GM21360 (cell line): ENCODE measurements at regions not wholly inside any gene's neighbourhood (a gene's known extent, or its start where the extent isn't known, plus 50 kb on each side); places are given as distances from the start of the nearest gene placed in this dataset.
A peak's percentile ranks its signal among the peaks of the same experiment; 100 is the strongest.
"Not testable (repeated sequence)": the region's sequence is repeated elsewhere in the genome, so short reads cannot be mapped to it uniquely, and the experiment has no call there.

Experiments used
- ATAC-seq: cut with Tn5 transposase; IDR thresholded peaks from one replicate; pipeline ENCODE4 v1.9.1; 2021; ENCODE audit warnings: mild to moderate bottlenecking, moderate library complexity; ENCODE audit not compliant: unreplicated experiment

DNA sequence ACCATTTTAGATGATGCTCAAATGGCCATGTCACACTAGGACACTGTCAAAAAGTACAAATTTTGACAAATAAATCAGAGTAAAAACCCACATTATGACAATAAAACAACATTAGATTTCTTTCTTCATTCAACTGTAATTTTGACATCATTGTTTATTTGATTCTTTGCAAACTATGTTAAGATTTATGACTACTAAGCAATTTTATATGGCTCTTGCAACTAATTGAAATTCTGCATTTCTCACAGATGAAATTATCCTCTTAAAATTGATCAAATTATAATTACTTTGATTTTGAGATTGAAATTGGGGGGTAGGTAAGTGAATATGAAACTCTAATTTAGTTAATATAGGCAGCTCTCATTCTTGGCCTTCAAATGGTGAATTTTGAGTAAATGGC lies 59.8 kb downstream of the ATOH1 start:
- ATAC-seq = no peak

DNA sequence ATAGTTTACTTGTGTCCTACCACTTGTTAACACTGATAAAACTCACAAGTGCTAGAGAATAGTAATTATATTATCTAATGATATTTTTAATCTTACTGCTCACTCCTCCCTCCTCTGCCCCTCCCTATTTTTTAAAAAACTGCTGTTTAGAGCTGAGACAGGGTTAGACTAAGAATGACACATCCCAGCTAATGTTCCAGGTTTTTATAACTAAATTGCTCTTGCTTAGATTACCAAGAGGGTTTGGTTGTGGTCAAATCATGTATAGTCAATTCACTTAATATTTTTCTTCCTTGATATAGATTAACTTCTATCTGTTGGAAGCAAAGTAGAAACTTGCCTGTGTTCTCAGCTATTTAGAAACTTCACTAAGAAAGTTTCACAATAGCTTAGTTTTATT lies 60.2 kb downstream of the ATOH1 start:
- no peak for ATAC-seq

DNA sequence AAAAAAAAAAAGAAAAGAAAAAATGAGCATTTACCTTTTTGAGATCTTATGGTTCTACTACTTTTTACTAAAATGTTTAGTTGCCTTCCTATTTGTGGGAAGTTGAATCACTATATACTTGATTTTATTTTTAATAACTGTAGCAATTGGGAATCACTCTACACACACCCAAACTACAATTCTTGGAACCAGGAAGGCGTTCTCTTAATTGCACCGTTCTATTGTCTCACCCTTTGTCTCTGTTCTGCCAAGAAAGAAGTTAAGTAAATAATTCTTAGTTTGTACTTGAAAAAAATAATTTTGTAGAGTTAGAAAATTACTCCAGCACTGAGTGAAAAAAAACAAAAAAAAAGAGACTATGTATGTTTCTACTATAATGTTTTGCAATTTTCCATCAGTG lies 62.7 kb downstream of the ATOH1 start:
- no peak for ATAC-seq

- ATAC-seq = no peak
Measured at GRCh38 chr4:93894995-93895394, 66.4 kb downstream of the ATOH1 start.

GRCh38 chr4:93896516-93896915 lies 68.0 kb downstream of the ATOH1 start:
- ATAC-seq = no peak

GRCh38 chr4:93897559-93897958 lies 69.0 kb downstream of the ATOH1 start:
- peak; percentile 63 for ATAC-seq

GRCh38 chr4:93908778-93909177 lies 80.2 kb downstream of the ATOH1 start:
- no peak for ATAC-seq

DNA sequence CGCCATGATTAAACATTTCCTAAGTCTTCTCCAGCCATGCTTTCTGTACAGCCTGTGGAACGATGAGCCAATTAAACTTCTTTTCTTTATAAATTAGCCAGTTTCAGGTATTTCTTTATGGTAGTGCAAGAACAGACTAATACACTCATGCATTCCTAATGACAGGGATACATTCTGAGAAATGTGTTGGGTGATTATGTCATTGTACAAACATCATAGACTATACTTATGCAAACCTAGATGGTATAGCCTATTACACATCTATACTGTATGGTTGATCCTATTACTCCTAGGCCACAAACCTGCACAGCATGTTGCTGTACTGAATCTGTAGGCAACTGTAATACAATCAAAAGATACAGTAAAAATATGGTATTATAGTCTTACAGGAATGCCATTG lies 83.1 kb downstream of the ATOH1 start:
- no peak for ATAC-seq

- no peak for ATAC-seq
Measured at GRCh38 chr4:93912146-93912545, 83.6 kb downstream of the ATOH1 start.

DNA sequence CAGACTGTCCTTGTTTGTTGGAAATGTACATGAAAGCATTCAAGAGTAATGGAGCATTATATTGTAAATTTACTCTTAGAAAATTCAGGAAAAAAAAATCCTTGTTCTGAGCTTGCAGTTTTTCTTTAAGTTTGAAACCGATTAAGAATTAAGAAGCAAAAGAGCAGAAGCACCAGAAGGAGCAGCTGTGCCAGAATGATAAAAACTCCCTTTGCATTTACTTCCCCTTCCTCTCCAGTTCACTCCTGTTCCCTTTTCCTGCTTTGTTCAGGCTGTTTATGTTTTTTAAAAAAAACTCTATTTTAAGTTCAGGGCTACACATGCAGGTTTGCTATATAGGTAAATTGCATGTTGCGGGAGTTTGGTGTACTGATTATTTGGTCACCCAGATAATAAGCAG lies 90.3 kb downstream of the ATOH1 start:
- no peak for ATAC-seq

- ATAC-seq = not testable (repeated sequence)
Measured at GRCh38 chr4:93923570-93923969, 95.0 kb downstream of the ATOH1 start.

DNA sequence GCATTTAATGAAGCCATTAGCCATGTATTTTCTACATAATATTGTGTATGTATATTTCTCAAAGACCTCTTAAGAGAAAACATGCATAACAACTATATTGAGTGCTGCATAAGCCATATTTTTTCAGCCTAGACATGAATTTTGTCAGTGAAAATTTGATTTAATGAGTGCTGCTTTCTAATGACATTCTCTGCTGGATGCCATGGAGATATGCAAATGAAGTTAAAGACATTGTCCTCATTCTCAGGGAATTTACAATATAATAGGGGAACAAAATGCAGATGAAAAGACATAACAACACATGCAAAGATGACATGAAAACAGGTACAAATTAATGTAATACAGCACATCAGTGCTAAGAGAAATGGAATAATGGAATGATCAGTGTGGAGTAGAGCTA lies 118.7 kb downstream of the ATOH1 start:
- no peak for ATAC-seq

DNA sequence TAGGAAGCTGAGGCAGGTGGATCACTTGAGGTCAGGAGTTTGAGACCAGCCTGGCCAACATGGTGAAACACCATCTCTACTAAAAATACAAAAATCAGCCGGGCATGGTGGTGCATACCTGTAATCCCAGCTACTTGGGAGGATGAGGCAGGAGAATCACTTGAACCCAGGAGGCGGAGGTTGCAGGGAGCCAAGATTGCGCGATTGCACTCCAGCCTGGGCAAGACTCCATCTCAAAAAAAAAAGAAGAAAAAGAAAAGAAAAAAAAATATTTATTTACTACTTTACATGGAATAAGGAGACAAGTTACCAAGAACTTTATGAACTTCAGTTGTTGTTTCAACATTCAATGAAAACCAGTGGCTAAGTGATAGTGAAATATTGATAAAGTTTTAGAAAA lies 121.7 kb downstream of the ATOH1 start:
- ATAC-seq = not testable (repeated sequence)

- no peak for ATAC-seq
Measured at GRCh38 chr4:93957186-93957585, 128.6 kb downstream of the ATOH1 start.

DNA sequence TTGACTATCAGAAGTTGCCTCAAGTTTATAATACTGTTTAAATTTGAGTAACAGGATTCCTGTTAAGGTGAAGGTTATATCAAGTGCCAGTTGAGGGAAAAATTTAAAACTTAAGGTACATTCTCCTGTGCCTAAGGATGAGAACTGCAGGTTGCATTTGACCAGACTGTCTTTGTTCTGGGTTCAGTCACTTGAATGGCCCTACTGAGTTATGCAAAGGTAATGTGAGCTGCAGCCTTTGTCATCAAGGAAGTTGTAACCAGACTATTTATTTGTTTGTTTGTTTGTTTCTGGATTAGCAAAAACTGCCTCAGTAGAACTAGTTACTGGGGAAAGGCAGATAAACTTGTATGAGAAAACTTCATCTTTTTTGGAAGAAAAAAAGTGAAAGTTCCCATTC lies 131.9 kb downstream of the ATOH1 start:
- ATAC-seq = no peak

DNA sequence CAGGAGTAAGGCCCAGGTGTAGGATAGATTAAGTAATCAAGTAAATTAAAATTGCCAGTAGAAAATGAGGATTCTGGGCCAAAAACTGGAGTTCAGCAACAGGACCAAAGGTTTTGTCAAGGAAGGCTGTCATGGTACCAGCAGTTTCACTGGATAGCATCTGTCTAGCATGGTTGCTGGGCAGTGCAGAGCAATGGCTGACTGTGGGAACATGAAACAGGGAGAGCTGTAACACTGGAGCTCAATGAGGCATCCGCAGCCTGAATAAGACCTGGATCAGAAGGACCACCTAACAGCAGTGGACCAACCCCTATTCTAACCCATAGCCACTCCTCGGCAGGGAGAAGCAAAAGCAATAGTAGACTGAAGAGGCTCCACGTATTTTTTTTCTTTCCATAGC lies 132.4 kb downstream of the ATOH1 start:
- ATAC-seq = no peak

DNA sequence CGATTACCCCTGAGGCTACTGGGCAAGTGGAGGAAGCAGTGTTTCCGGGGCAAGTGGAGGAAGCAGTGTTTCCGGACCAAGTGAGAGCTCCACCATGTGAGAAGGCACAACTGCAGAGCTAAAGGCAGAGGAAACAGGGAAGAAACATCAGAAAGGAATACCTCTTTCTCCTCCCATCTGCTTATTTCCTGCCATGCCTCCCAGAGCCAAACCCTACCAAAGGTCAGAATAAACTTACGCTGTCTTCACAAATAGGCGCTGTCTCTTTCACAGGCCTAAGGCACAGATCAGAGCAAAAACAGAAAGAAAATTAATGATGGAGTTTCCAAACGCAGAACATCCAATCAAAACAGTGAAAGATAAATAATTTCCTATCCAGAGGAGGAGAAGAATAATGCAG lies 153.0 kb downstream of the ATOH1 start:
- ATAC-seq = no peak

GRCh38 chr4:93982255-93982654 lies 153.7 kb downstream of the ATOH1 start:
- no peak for ATAC-seq

GRCh38 chr4:93983140-93983539 lies 154.6 kb downstream of the ATOH1 start:
- peak; percentile 91 for ATAC-seq

GRCh38 chr4:93994175-93994994 lies 165.8 kb downstream of the ATOH1 start:
- ATAC-seq = no peak

DNA sequence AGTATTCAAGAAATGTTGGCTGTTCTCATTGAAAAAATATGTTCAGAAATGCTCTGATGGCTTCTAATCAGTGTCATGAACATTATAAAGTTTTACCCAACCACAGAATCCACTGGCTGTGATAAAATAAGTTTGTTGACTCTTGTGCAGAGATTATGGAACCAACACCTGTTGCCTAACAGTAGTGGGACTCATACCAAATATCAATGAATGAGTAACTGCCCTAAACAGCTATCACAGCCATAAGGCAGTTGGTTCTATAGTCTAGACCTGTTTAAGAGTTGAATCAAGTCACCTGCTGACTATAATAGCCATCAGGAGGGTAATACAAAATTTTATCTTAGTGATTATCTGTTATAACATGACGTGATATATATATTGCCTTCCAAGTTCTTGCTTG lies 168.3 kb downstream of the ATOH1 start:
- ATAC-seq = no peak

- no peak for ATAC-seq
Measured at GRCh38 chr4:94000559-94000958, 172.0 kb downstream of the ATOH1 start.

GRCh38 chr4:94006932-94007331 lies 178.4 kb downstream of the ATOH1 start:
- ATAC-seq = no peak
